MCF 10A (cell line): ENCODE measurements at regions not wholly inside any gene's neighbourhood (a gene's known extent, or its start where the extent isn't known, plus 50 kb on each side); places are given as distances from the start of the nearest gene placed in this dataset.

Source experiments
- BruUV-seq: library from RNA; stranded (reverse); fragments of 400-500 nt; replicated peaks from 2 replicates; lab custom pipeline; 2021; lab: Mats Ljungman, UMichigan
- CTCF ChIA-PET: fragments of 300-600 bp; sonication (Branson Sonifier 250); formaldehyde crosslinking; extraction: SDS; loops from one replicate; lab custom pipeline; 2021; ENCODE audit warnings: antibody characterized with exemption, inconsistent platforms; lab: Yijun Ruan, JAX
- POLR2A ChIA-PET: fragments of 300-600, 350-650 bp; sonication (Branson Sonifier 250); formaldehyde crosslinking; extraction: SDS; loops from one replicate; lab custom pipeline; 2020; ENCODE audit warnings: antibody characterized with exemption, inconsistent platforms; lab: Yijun Ruan, JAX
- DNase-seq: peaks from one replicate; pipeline ENCODE4 v3.0.0-alpha.2; 2018; ENCODE audit not compliant: unreplicated experiment
- H3K27ac Mint-ChIP-seq: one replicate; pipeline ENCODE4 v1.8.0; 2022; ENCODE audit warnings: mild to moderate bottlenecking, low read depth, mixed read lengths; ENCODE audit not compliant: unreplicated experiment
- H3K27me3 Mint-ChIP-seq: one replicate; pipeline ENCODE4 v1.8.0; 2022; ENCODE audit warnings: mixed read lengths; ENCODE audit not compliant: insufficient read depth, unreplicated experiment
- H3K36me3 Mint-ChIP-seq: one replicate; pipeline ENCODE4 v1.8.0; 2022; ENCODE audit warnings: mild to moderate bottlenecking, moderate library complexity, mixed read lengths; ENCODE audit not compliant: insufficient read depth, unreplicated experiment
- H3K4me1 Mint-ChIP-seq: one replicate; pipeline ENCODE4 v1.8.0; 2022; ENCODE audit warnings: mixed read lengths; ENCODE audit not compliant: insufficient read depth, unreplicated experiment
- H3K4me3 Mint-ChIP-seq: one replicate; pipeline ENCODE4 v1.8.0; 2022; ENCODE audit warnings: mild to moderate bottlenecking, moderate library complexity, mixed read lengths; ENCODE audit not compliant: unreplicated experiment
- H3K9me3 Mint-ChIP-seq: one replicate; pipeline ENCODE4 v1.8.0; 2022; ENCODE audit warnings: mixed read lengths; ENCODE audit not compliant: unreplicated experiment
- CTCF ChIP-seq: fragments of 200-600 bp; IDR thresholded peaks from one replicate; pipeline ENCODE4 v1.8.0; 2022; ENCODE audit warnings: antibody characterized with exemption, mild to moderate bottlenecking; ENCODE audit not compliant: unreplicated experiment
- intact Hi-C: fragments of 100-400 bp; cut with micrococcal nuclease; formaldehyde crosslinking; loops from 2 replicates; pipeline ENCODE4 v1.14.1; 2022

- DNase-seq: no peak
- Mint-ChIP-seq H3K36me3 (no peaks in the 10 kb centered on the region), H3K27ac (no peak overlapping the region), H3K9me3 (no peaks in the 10 kb centered on the region), H3K27me3 (no peaks in the 10 kb centered on the region), H3K4me1 (no peaks in the 10 kb centered on the region), H3K4me3 (no peak overlapping the region)
- BruUV-seq: no TSS peak
- intact Hi-C loops: no loop called here
- no peak for TF ChIP-seq CTCF
- ChIA-PET POLR2A (interaction anchor here (0.7 kb wide), 1 partner anchor 23 kb away, joined by 5 read pairs; no protein-coding TSS in a partner anchor), CTCF (interaction anchor here (0.5 kb wide), 1 partner anchor 51 kb away, joined by 3 read pairs; no protein-coding TSS in a partner anchor)
Observed at GRCh38 chr3:162111861-162112260, 615.3 kb downstream of the OTOL1 start.

DNA sequence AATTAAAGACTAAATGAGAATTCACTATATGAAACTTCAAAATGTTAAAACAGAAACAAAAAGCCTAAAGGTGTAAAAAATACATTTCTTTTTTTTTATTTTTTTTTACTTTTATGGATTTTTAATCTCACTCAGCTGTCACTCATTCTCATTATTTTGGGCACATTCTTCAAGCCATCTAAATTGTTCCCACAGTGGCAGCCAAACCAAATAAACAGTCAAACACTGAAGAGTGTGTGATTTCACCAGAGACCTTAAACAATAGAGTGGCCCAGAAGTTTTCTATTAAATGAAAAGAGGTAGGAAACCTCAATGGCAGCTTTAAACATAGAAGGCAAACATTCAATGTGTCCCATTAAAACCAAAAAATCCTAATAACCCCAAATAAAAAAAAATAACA is 616.1 kb downstream of the OTOL1 start:
- peak; percentile 36 for DNase-seq
- H3K27me3 Mint-ChIP-seq: no peaks in the 10 kb centered on the region
- no TSS peak for BruUV-seq
- H3K4me3 Mint-ChIP-seq: no peak overlapping the region
- H3K9me3 Mint-ChIP-seq: no peaks in the 10 kb centered on the region
- ChIA-PET POLR2A (interaction anchor here (0.7 kb wide), 1 partner anchor 24 kb away, joined by 5 read pairs; no protein-coding TSS in a partner anchor), CTCF (no interaction called here)
- H3K36me3 Mint-ChIP-seq: no peaks in the 10 kb centered on the region
- intact Hi-C loops: no loop called here
- no peak for TF ChIP-seq CTCF
- H3K4me1 Mint-ChIP-seq: no peaks in the 10 kb centered on the region
- H3K27ac Mint-ChIP-seq: no peak overlapping the region

GRCh38 chr3:162117961-162118360 is 621.4 kb downstream of the OTOL1 start:
- TF ChIP-seq CTCF: no peak
- intact Hi-C loops: no loop called here
- H3K4me3 Mint-ChIP-seq: no peak overlapping the region
- no peak for DNase-seq
- no peak overlapping the region for H3K27ac Mint-ChIP-seq
- BruUV-seq: no TSS peak
- H3K4me1 Mint-ChIP-seq: peaks cover 7% of the 10 kb centered on the region
- POLR2A ChIA-PET: interaction anchor here (0.8 kb wide), 1 partner anchor 18 kb away, joined by 3 read pairs; no protein-coding TSS in a partner anchor
- no peaks in the 10 kb centered on the region for H3K27me3 Mint-ChIP-seq
- CTCF ChIA-PET: interaction anchor here (0.9 to 1.0 kb wide), 2 partner anchors 39 to 954 kb away, joined by 3 read pairs; no protein-coding TSS in a partner anchor
- H3K36me3 Mint-ChIP-seq: no peaks in the 10 kb centered on the region
- no peaks in the 10 kb centered on the region for H3K9me3 Mint-ChIP-seq

DNA sequence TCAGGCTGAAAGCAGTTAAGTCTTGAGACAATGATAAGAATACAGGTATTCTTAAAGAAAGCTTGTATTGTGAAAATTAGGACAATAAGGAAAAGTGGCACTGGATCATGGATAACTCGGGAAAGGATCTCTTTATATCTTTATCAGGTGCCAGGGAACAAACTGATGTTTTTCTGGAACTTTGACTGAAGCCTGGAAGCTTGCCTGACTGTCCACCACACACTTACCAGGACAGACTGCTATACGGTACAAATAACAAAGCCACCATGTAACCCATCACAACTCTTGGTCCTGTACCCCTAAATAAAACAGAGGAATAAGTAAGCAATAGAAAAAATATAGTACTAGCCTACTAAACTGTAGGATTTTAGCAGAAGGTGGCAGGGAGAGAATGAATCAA is 623.0 kb downstream of the OTOL1 start:
- no peak for TF ChIP-seq CTCF
- no peaks in the 10 kb centered on the region for H3K36me3 Mint-ChIP-seq
- intact Hi-C loops: no loop called here
- no peak for DNase-seq
- ChIA-PET POLR2A (no interaction called here), CTCF (interaction anchor here (0.7 kb wide), 1 partner anchor 94 kb away, joined by 3 read pairs; no protein-coding TSS in a partner anchor)
- H3K4me3 Mint-ChIP-seq: no peak overlapping the region
- H3K9me3 Mint-ChIP-seq: no peaks in the 10 kb centered on the region
- H3K27me3 Mint-ChIP-seq: no peaks in the 10 kb centered on the region
- BruUV-seq: no TSS peak
- H3K27ac Mint-ChIP-seq: no peak overlapping the region
- peaks cover 7% of the 10 kb centered on the region for H3K4me1 Mint-ChIP-seq
